HepG2 (cell line): ENCODE measurements at regions not wholly inside any gene's neighbourhood (a gene's known extent, or its start where the extent isn't known, plus 50 kb on each side); places are given as distances from the start of the nearest gene placed in this dataset.
"Not testable (repeated sequence)": the region's sequence is repeated elsewhere in the genome, so short reads cannot be mapped to it uniquely, and the experiment has no call there.

Experiments
- ATAC-seq: fragments of 200-7000 bp; cut with Tn5 transposase; 3 replicates; pipeline ENCODE4 v1.9.1; 2020; ENCODE audit warnings: mild to moderate bottlenecking, moderate library complexity
- BruUV-seq: library from RNA; stranded (reverse); fragments of 400-500 nt; replicated peaks from 2 replicates; lab custom pipeline; 2021; lab: Mats Ljungman, UMichigan
- CTCF ChIA-PET: fragments of 300-600 bp; formaldehyde crosslinking; extraction: SDS; loops from one replicate; lab custom pipeline; 2021; ENCODE audit warnings: low total read pairs, inconsistent platforms, low intra/inter-chr PET ratio; lab: Yijun Ruan, JAX
- POLR2A ChIA-PET: fragments of 350-600 bp; sonication (Branson Sonifier 250); formaldehyde crosslinking; loops from one replicate; lab custom pipeline; 2020; ENCODE audit warnings: antibody characterized with exemption, inconsistent platforms; lab: Yijun Ruan, JAX
- DNase-seq: peaks from one replicate; pipeline ENCODE4 v3.0.0-alpha.2; 2015; ENCODE audit warnings: low spot score
- FAIRE-seq: peaks from 3 replicates; lab custom pipeline; 2011; peaks lifted over from hg19 to GRCh38; lab: Jason Lieb, UNC
- H2AFZ ChIP-seq: one replicate; pipeline ENCODE4 v1.6.1; 2011; ENCODE audit warnings: low read length, inconsistent platforms
- H3K27ac ChIP-seq: fragments of 300-600 bp; 3 replicates; pipeline ENCODE4 v1.8.0; 2011; ENCODE audit warnings: mixed run types, mild to moderate bottlenecking, mixed read lengths, low read length, inconsistent platforms; ENCODE audit not compliant: insufficient read depth; ENCODE audit errors: extremely low read length
- H3K27me3 ChIP-seq, 2 experiments: fragments of 200-600 bp in 1 of 2; 2 replicates in 1 of 2; 3 replicates in 1 of 2; pipeline versions ENCODE4 v1.6.0 to v1.8.0; 2011; ENCODE audit warnings: low read length in 2 of 2, mild to moderate bottlenecking in 2 of 2, moderate library complexity in 2 of 2, inconsistent platforms in 1 of 2; ENCODE audit not compliant: insufficient read depth in 2 of 2, control insufficient read depth in 1 of 2
- H3K36me3 ChIP-seq, 2 experiments: fragments of 200-600 bp in 1 of 2; replicated peaks in 1 of 2; 2 replicates in 1 of 2; 3 replicates in 1 of 2; pipeline versions ENCODE4 v1.5.1 to v1.8.0; 2011; ENCODE audit warnings: low read length in 2 of 2, inconsistent platforms in 1 of 2; ENCODE audit not compliant: insufficient read depth in 2 of 2, control insufficient read depth in 1 of 2
- H3K4me1 ChIP-seq: 2 replicates; pipeline ENCODE4 v1.5.1; 2012; ENCODE audit warnings: low read length, inconsistent platforms; ENCODE audit not compliant: insufficient read depth
- H3K4me2 ChIP-seq: 2 replicates; pipeline ENCODE4 v1.6.0; 2011; ENCODE audit warnings: low read depth, low read length, inconsistent platforms
- H3K4me3 ChIP-seq, 3 experiments: fragments of 200-600 bp in 1 of 3; sonication (generic), shearing (Covaris generic) in 1 of 3; replicated peaks in 1 of 3; 2 replicates each; pipeline ENCODE4 v1.5.1; 2011 to 2016; ENCODE audit warnings: low read length in 3 of 3, inconsistent platforms in 2 of 3, low read depth in 2 of 3, mild to moderate bottlenecking in 2 of 3, control low read depth in 1 of 3, mixed read lengths in 1 of 3; ENCODE audit not compliant: insufficient read depth in 1 of 3
- H3K79me2 ChIP-seq: one replicate; pipeline ENCODE4 v1.6.1; 2011; ENCODE audit warnings: low read length, inconsistent platforms; ENCODE audit not compliant: insufficient read depth
- H3K9ac ChIP-seq: 2 replicates; pipeline ENCODE4 v1.6.0; 2011; ENCODE audit warnings: mild to moderate bottlenecking, low read depth, low read length, inconsistent platforms; ENCODE audit not compliant: insufficient read depth
- H3K9me3 ChIP-seq: 2 replicates; pipeline ENCODE4 v1.5.1; 2012; ENCODE audit warnings: mild to moderate bottlenecking, low read length
- H4K20me1 ChIP-seq: 2 replicates; pipeline ENCODE4 v1.6.0; 2011; ENCODE audit warnings: inconsistent platforms, mild to moderate bottlenecking, low read length, moderate library complexity; ENCODE audit not compliant: insufficient read depth
- ATF7 ChIP-seq, 2 experiments: fragments of 450-650 bp in 1 of 2; sonication (generic) in 1 of 2; formaldehyde crosslinking in 1 of 2; IDR thresholded peaks; 2 replicates each; pipeline versions ENCODE4 v1.4.0 to v1.6.1; 2016 to 2020; ENCODE audit warnings: antibody characterized with exemption in 1 of 2, mild to moderate bottlenecking in 1 of 2, missing genetic modification reagents in 1 of 2
- MYC ChIP-seq: sonication (generic); formaldehyde crosslinking; IDR thresholded peaks from 2 replicates; pipeline ENCODE4 v1.9.0; 2021; ENCODE audit warnings: missing genetic modification reagents, borderline replicate concordance
- ZFP36 ChIP-seq: fragments of 150-350 bp; IDR thresholded peaks from 2 replicates; pipeline ENCODE4 v1.6.1; 2018; ENCODE audit warnings: borderline replicate concordance, low read length, low read depth; ENCODE audit not compliant: partially characterized antibody
- WGBS: methylation state at CpG from one replicate; pipeline ENCODE4 v1.1.6; 2017; ENCODE audit warnings: low lambda C conversion rate; 5-methylcytosine and 5-hydroxymethylcytosine counted together
- in situ Hi-C: cut with HindIII; loops from 2 replicates; pipeline ENCODE4 v1.10.0; 2017; ENCODE audit warnings: low pct_unique_long_range_greater_than_20kb; ENCODE audit not compliant: extremely low pct_ligation_motif_present
- intact Hi-C: fragments of 100-400 bp; cut with micrococcal nuclease; formaldehyde crosslinking; loops from one replicate; pipeline ENCODE4 v1.10.0; 2022; ENCODE audit not compliant: unreplicated experiment

DNA sequence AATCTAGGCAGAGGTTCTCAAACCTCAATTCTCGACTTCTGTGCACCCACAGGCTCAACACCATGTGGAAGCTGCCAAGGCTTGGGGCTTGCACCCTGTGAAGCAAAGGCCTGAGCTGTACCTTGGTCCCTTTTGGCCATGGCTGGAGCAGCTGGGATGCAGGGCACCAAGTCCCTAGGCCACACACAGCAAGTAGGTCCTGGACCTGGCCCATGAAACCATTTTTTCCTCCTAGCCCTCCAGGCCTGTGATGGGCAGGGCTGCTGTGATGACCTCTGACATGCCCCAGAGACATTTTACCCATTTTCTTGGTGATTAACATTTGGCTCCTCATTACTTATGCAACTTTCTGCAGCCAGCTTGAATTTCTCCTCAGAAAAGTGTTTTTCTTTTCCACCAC lies 146.7 kb downstream of the RASEF start:
- ATAC-seq, DNase-seq, CTCF ChIA-PET, FAIRE-seq, BruUV-seq, H3K27me3 ChIP-seq, H4K20me1 ChIP-seq, H3K27ac ChIP-seq, H3K4me3 ChIP-seq, intact Hi-C loops, H3K79me2 ChIP-seq, POLR2A ChIA-PET, in situ Hi-C loops, H3K4me2 ChIP-seq, H2AFZ ChIP-seq, H3K36me3 ChIP-seq, H3K9ac ChIP-seq, H3K4me1 ChIP-seq: not testable (repeated sequence)
- TF ChIP-seq ZFP36 = peak; percentile 17
- H3K9me3 ChIP-seq = peaks cover 30% of the 10 kb centered on the region
- 0% methylated on average over 1 of the region's 1 CpG for WGBS

DNA sequence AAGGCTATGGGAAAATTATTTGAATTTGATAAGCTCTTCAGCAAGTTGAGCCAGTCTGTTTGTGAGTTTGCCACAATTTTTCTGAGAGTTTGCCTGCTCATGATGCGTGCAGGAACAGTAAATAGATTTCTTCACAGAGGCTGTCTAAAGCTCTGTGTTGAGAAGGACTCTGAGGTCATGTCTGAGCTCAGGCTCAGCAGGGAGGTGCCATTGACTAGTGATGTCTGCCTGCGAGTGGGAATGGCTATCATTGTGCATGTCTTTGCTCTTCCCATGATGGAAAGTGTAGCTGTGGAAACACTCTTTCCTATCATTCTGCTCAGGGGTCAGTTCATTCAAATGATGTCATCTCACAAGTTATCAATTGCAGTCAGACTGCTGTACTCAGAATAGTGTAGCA lies 142.8 kb downstream of the RASEF start:
- in situ Hi-C loops = no loop called here
- CTCF ChIA-PET = no interaction called here

More for the DNA sequence above, 142.8 kb downstream of the RASEF start:
- H3K4me3 ChIP-seq = no peak overlapping the region
- H3K9ac ChIP-seq = no peak overlapping the region
- H3K27me3 ChIP-seq = no peaks in the 10 kb centered on the region
- H3K36me3 ChIP-seq = no peaks in the 10 kb centered on the region
- no peaks in the 10 kb centered on the region for H3K79me2 ChIP-seq
- H3K27ac ChIP-seq = no peak overlapping the region
- H3K4me1 ChIP-seq = peaks cover 9% of the 10 kb centered on the region; the same call in 1 of the 2 replicates
- ATAC-seq (no peak), DNase-seq (no peak), FAIRE-seq (no peak)
- no peak overlapping the region for H2AFZ ChIP-seq
- H3K4me2 ChIP-seq = no peak overlapping the region
- H3K9me3 ChIP-seq = peaks cover 25% of the 10 kb centered on the region
- WGBS = 0% methylated on average over 2 of the region's 2 CpGs
- no peaks in the 10 kb centered on the region for H4K20me1 ChIP-seq
- intact Hi-C loops = no loop called here
- BruUV-seq = no TSS peak
- POLR2A ChIA-PET = no interaction called here
- TF ChIP-seq ATF7 (IDR thresholded peaks at IDR 0.05) (peak; percentile 40; the same call in 1 of the 2 replicates), ATF7 (CRISPR knock-in tag; IDR thresholded peaks at IDR 0.05) (no peak), MYC (CRISPR knock-in tag) (no peak)
